ENCODE measurements at regions not wholly inside any gene's neighbourhood (a gene's known extent, or its start where the extent isn't known, plus 50 kb on each side); places are given as distances from the start of the nearest gene placed in this dataset.

GRCh38 chr5:89087128-89087527, 204.1 kb upstream of the MEF2C start:
- no peak overlapping the region for H3K4me2 ChIP-seq (ENCODE audit: low read length)
- no peaks in the 10 kb centered on the region for H3K9me3 ChIP-seq (ENCODE audit: low read length)
- no peaks in the 10 kb centered on the region for H3K27me3 ChIP-seq (ENCODE audit: insufficient read depth, low read depth, low read length)
- H4K20me1 ChIP-seq (ENCODE audit: insufficient read depth), result no peaks in the 10 kb centered on the region
- no peak for TF ChIP-seq CTCF (IDR thresholded peaks at IDR 0.05; ENCODE audit: poor library complexity, severe bottlenecking)
- TF ChIP-seq EZH2 (IDR thresholded peaks at IDR 0.05; ENCODE audit: borderline replicate concordance, insufficient read depth, low read length, poor library complexity, severe bottlenecking), result no peak
- no peak for TF ChIP-seq RAD21 (conservative IDR thresholded peaks at IDR 0.05)
- no peaks in the 10 kb centered on the region for H3K79me2 ChIP-seq (replicated peaks; ENCODE audit: insufficient read depth, low read length)
- no peak overlapping the region for H2AFZ ChIP-seq (ENCODE audit: low read depth, low read length)
- no peak overlapping the region for H3K9ac ChIP-seq (ENCODE audit: low read length)
- H3K36me3 ChIP-seq (ENCODE audit: insufficient read depth, low read length), result no peaks in the 10 kb centered on the region
- no peak overlapping the region for H3K4me3 ChIP-seq (ENCODE audit: low read length)
- H3F3A ChIP-seq (ENCODE audit: insufficient read depth, low read length, poor library complexity, severe bottlenecking), result no peaks in the 10 kb centered on the region
- H3K9me2 ChIP-seq (ENCODE audit: insufficient read depth, low read length), result no peaks in the 10 kb centered on the region
- no peak overlapping the region for H3K27ac ChIP-seq (ENCODE audit: low read length)

- no peak overlapping the region for H3K4me2 ChIP-seq (ENCODE audit: low read length)
- no peak overlapping the region for H2AFZ ChIP-seq (ENCODE audit: low read depth, low read length)
- no peaks in the 10 kb centered on the region for H3K9me2 ChIP-seq (ENCODE audit: insufficient read depth, low read length)
- no peak overlapping the region for H3K9ac ChIP-seq (ENCODE audit: low read length)
- H3K4me3 ChIP-seq (ENCODE audit: low read length), result no peak overlapping the region
- no peaks in the 10 kb centered on the region for H3K36me3 ChIP-seq (ENCODE audit: insufficient read depth, low read length)
- no peaks in the 10 kb centered on the region for H3K79me2 ChIP-seq (replicated peaks; ENCODE audit: insufficient read depth, low read length)
- H3K27ac ChIP-seq (ENCODE audit: low read length), result no peak overlapping the region
- no peaks in the 10 kb centered on the region for H4K20me1 ChIP-seq (ENCODE audit: insufficient read depth)
- no peaks in the 10 kb centered on the region for H3F3A ChIP-seq (ENCODE audit: insufficient read depth, low read length, poor library complexity, severe bottlenecking)
- no peaks in the 10 kb centered on the region for H3K9me3 ChIP-seq (ENCODE audit: low read length)
- no peaks in the 10 kb centered on the region for H3K27me3 ChIP-seq (ENCODE audit: insufficient read depth, low read depth, low read length)
- TF ChIP-seq CTCF (IDR thresholded peaks at IDR 0.05; ENCODE audit: poor library complexity, severe bottlenecking) (no peak), EP300 (conservative IDR thresholded peaks at IDR 0.05; ENCODE audit: poor library complexity, severe bottlenecking) (peak; percentile 60)
Measured at GRCh38 chr5:89086390-89087086, 203.6 kb upstream of the MEF2C start.

GRCh38 chr5:89083791-89084190, 200.8 kb upstream of the MEF2C start:
- H3K27ac ChIP-seq (ENCODE audit: low read length), result no peak overlapping the region
- H3K9me3 ChIP-seq (ENCODE audit: low read length), result no peaks in the 10 kb centered on the region
- H3K9me2 ChIP-seq (ENCODE audit: insufficient read depth, low read length), result no peaks in the 10 kb centered on the region
- H2AFZ ChIP-seq (ENCODE audit: low read depth, low read length), result no peak overlapping the region
- H3K9ac ChIP-seq (ENCODE audit: low read length), result no peak overlapping the region
- H4K20me1 ChIP-seq (ENCODE audit: insufficient read depth), result no peaks in the 10 kb centered on the region
- no peaks in the 10 kb centered on the region for H3K27me3 ChIP-seq (ENCODE audit: insufficient read depth, low read depth, low read length)
- TF ChIP-seq TAF1 (IDR thresholded peaks at IDR 0.05; ENCODE audit: low read depth) (no peak), RAD21 (conservative IDR thresholded peaks at IDR 0.05) (no peak), MXI1 (conservative IDR thresholded peaks at IDR 0.05; ENCODE audit: poor library complexity, severe bottlenecking) (no peak), CTCF (IDR thresholded peaks at IDR 0.05; ENCODE audit: poor library complexity, severe bottlenecking) (no peak), SMC3 (conservative IDR thresholded peaks at IDR 0.05; ENCODE audit: poor library complexity) (no peak), EP300 (conservative IDR thresholded peaks at IDR 0.05; ENCODE audit: poor library complexity, severe bottlenecking) (no peak), EZH2 (IDR thresholded peaks at IDR 0.05; ENCODE audit: borderline replicate concordance, insufficient read depth, low read length, poor library complexity, severe bottlenecking) (no peak), POLR2AphosphoS5 (IDR thresholded peaks at IDR 0.05) (no peak), REST (IDR thresholded peaks at IDR 0.05; ENCODE audit: borderline replicate concordance) (no peak)
- no peaks in the 10 kb centered on the region for H3F3A ChIP-seq (ENCODE audit: insufficient read depth, low read length, poor library complexity, severe bottlenecking)
- no peaks in the 10 kb centered on the region for H3K79me2 ChIP-seq (replicated peaks; ENCODE audit: insufficient read depth, low read length)
- no peak overlapping the region for H3K4me3 ChIP-seq (ENCODE audit: low read length)
- no peaks in the 10 kb centered on the region for H3K36me3 ChIP-seq (ENCODE audit: insufficient read depth, low read length)
- no peak overlapping the region for H3K4me2 ChIP-seq (ENCODE audit: low read length)

Measured in neural cell (in vitro differentiated cells).